NOMO-1 treated with dmso at 0.1 percent for 144 hours (cell line): ENCODE measurements at regions not wholly inside any gene's neighbourhood (a gene's known extent, or its start where the extent isn't known, plus 50 kb on each side); places are given as distances from the start of the nearest gene placed in this dataset.
"Not testable (repeated sequence)": the region's sequence is repeated elsewhere in the genome, so short reads cannot be mapped to it uniquely, and the experiment has no call there.

Experiments
- DNase-seq: peaks from one replicate; lab custom pipeline; 2025; ENCODE audit not compliant: unreplicated experiment; lab: John Stamatoyannopoulos, UW

DNA sequence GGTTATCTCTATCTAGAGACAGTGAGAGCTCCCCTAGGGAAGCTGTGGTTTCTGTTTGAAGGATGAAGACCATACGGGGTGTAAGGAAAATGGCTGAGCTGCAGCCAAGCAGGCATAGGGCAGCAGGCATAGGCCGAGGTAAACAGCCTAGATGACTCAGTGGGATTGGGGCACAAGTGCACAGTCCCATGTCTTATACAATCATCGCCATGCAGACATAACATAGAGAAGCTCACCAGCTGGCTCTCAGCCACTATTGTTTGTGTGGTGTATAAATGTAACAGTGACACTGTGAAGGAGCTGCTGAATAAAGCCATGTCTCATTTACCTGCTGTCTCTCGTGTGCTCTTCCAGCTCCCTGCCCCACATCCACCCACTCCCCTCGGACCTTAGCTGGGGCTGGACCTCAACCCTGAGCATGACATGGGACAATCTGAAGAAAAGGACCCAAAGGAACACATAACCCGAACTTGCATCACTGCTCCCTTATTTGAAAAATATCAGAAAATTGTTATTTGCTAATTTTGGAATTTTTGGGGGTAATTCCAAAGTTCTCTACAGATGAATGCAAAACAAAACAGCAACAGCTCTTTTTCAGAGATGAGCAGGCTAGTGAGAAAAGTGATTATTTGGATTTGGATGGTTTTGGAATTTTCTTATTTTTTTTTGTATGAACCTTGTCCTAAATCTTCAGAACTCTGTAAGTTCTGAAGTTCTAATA is 582.7 kb downstream of the REEP3 start:
- DNase-seq, result no peak

DNA sequence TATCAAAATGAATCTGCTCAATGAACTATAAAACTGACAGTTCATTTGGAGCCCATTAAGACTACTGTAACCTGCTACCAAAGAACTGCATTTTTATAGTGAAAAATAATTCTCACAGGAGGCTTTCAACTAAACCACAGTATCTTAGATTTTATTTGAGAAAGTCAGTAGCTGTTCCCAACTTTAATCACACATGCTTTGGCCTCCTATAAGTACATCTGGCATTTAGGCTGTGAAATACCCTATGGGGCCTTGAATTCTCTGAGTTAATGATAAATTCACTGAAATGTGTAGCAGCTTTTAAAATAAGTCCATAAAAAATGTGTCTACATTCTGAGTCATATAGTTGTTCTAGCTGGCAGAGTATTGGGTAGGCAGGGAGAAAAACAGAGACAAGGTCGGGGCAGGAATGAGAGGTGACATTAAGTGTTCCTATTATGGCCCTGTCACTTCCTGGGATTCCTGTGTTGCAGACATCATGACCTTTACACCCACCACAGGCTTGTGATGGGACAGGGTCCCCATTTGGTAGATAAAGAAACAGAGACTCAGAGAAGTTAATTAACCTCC is 588.8 kb downstream of the REEP3 start:
- no peak for DNase-seq

DNA sequence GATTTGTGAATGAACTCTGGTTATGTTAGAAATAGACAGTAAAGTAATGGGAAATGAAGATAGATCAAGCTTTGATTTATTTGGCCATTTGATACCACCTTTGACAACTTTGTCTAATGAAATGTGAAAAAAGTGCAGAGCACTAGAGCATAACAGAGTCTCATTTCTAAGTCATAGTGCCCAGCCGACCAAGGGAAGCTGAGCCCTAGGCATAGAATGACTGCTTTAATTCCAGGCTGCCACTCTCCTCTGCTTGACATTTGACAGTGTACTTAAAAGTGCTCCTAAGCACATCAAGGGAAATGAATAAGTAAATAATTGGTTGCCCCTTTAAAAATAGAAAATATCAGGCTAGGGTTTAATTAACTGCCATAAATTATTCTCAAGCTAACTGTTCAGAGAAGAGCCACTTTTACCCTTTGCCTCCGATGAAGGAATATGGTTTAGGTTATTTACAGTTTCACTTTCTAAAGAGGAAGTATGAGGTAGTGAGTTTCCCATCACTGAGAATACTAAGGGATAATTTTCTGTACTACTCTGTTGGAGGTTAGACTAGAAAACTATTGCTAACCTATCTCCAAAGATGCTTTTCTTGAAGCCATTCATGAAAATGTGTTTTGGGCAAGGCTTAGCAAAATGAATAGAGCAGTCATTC is 591.6 kb downstream of the REEP3 start:
- no peak for DNase-seq

DNA sequence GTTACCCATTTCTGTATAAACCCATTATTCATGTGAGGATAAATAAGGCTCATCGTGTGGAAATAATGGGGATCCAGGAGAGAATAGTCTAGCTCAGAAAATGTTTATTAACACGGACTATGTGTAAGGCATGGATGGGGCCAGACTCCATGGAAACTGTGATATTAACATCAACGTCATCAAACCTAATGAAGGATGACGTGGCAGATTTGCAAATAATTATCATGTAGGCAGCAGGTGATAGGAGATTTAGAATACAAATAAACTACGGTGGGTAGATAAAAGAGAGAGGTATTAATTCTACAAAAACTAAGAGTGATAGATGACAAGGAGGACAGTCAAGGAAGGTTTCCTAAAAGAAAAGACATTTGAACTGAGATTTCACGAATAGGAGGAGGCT is 592.2 kb downstream of the REEP3 start:
- no peak for DNase-seq

DNA sequence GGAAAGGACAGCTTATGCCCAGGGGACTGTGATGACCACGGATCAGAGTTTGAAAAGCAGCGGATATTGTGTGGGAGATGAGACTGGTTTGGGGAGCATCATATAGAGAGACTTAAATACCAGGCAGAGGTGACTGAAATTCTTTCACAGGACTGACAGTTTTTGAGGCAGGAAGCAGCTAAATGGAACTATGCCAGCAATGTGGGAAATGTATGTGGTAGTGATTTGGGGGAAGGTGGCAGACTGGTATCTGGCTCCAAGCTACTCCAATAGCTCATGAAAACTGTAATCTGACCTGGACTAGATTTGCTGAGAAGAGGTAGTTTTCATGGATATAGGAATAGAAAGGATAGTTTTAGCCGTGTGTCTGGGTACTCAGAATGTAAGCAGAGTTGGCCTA is 592.6 kb downstream of the REEP3 start:
- DNase-seq, result no peak

DNA sequence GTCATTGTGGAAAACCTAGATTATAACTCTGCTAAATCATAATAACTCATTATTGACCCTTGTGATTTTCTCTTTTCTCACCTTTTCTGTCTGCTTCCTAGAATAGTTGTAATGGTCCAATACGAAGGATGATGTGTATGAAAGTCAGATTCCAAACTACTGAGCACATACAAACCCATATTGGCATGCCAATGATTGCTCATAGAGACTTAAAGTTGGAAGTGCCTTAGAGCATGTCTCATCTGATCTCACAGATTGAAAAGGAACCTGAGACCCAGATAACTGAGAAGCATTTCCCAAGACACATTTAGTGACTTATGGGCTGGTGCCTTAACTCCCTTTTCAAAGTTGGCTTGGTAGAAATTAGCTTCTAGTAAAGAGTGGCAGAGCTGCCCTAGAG is 594.3 kb downstream of the REEP3 start:
- no peak for DNase-seq

DNA sequence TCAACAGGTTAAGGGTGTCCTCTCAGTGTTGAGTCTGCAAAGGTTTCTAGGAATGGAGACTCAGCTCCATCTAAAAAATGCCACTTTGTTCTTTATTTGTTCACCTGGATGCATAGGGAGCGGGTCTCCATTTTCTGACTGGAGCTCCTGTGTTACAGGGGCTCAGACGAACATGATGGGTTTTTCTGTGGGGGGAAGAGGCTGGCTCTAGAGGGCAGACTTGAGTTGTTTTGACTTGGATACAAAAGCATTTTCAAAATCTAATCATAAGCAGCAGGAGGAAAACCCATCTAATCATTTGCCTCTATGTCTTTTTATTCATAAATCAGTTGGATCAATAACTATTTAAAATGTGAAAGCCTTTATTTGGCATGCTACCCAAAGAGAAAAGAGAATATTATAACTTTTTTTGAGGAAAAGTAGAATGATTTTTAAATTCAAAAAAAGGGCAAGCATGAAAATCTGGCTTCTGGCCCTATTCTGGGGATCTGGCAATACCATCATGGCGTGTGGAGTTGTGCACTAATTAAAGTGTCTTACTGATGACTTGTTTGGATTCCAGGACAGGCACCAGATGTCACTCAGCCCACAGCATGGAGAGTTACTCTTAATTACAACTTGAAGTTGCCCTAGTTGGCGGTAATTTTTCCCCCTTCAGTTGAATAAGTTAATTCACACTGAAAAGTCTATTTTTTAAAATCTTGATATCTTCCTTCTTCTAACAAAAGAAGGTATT is 594.9 kb downstream of the REEP3 start:
- no peak for DNase-seq

DNA sequence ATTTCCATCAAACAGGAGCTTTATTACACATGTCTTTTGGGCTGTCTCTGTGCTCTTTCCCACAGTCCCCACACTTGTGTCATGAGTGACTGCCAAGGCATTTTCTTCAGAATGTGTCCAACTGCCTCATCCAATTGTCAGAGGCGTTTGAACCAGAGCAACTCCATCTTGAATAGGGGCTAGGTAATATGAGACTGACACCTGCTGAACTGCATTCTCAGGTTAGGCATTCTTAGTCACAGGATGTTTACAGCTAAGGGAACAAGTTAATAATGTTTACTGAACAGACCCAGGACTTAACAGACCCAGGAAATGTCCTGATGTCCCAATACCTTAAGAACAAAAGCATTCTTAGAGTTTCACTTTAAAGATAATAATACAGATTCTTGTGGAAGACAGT is 595.5 kb downstream of the REEP3 start:
- no peak for DNase-seq

DNA sequence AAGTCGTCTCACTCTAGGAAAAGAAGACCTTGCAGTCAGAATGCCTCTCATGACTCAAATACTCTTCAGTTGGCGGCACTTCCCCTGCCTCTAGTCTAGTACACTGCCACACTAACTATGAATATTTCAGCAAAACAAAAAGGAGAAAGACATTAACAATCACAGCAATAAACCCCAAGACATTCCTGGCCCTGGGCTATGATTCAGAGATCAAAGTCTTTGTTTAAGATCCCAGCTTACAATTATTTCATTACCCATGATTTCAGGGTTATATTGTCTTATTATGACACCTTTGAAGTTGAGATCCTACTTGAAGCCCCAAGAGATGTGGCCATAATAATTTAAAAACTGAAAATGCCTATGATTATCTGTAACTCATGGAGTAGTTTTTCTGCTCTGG is 597.5 kb downstream of the REEP3 start:
- DNase-seq, result no peak

DNA sequence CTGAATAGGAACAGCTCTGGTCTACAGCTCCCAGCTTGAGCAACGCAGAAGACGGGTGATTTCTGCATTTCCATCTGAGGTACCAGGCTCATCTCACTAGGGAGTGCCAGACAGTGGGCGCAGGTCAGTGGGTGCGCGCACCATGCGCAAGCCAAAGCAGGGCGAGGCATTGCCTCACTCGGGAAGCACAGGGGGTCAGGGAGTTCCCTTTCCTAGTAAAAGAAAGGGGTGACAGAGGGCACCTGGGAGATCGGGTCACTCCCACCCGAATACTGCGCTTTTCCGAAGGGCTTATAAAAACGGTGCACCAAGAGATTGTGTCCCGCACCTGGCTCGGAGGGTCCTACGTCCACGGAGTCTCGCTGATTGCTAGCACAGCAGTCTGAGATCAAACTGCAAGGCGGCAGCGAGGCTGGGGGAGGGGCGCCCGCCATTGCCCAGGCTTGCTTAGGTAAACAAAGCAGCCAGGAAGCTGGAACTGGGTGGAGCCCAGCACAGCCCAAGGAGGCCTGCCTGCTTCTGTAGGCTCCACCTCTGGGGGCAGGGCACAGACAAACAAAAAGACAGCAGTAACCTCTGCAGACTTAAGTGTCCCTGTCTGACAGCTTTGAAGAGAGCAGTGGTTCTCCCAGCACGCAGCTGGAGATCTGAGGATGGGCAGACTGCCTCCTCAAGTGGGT is 599.2 kb downstream of the REEP3 start:
- DNase-seq, result not testable (repeated sequence)

DNA sequence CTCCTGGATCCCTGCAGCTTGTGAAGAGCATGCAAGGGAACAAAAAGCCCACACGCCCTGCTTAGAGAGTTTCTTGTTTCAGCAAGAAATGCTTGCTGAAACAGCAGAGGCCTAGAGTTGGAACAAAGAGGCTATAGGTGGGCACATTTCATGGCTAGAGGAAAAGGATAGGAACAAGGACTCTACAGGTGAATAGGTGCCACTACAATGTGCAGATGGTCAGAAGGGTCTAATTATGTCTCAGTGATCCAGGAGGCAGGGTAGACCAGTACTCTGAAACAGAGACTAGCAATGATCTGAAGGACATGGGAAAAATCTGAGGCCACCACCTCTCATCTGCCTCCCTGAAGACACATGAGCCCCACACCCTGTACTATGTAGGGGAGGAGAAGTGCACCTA is 609.0 kb downstream of the REEP3 start:
- DNase-seq, result no peak

DNA sequence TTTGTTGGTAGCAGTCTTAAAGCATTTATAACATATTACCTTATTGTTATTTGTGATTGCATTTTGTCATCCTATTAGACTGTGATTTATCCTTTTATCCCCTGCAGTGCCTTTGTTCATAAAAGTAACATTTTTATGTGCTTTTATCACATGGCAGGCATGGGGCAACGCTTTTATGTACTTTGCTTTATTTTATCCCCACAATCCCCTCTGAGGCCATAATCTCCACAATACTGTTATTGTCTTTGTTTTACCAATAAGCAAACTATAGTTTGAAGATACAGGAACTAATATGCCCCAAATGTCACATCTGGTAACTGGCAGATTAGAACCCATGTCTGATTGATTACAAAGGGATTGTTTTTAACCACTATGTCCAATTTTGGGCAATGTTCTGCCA is 613.5 kb downstream of the REEP3 start:
- no peak for DNase-seq

DNA sequence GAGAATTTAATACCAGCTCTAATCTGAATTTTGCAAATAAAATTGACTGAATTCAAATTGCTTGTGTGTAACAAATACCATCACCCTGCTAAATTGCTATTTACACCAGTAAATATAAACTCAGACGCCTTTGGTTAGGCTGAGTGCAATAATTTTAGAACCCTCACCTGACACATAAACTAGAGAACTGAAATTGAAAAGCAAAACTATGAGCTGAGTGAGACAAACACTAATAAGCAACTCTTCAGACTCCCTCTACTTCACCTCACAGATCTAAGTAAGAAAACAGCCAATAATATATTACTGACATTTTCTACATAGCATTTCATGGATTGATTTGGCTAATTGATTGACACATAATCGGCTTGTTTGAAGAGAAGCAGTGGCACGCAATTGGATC is 621.2 kb downstream of the REEP3 start:
- DNase-seq, result no peak

DNA sequence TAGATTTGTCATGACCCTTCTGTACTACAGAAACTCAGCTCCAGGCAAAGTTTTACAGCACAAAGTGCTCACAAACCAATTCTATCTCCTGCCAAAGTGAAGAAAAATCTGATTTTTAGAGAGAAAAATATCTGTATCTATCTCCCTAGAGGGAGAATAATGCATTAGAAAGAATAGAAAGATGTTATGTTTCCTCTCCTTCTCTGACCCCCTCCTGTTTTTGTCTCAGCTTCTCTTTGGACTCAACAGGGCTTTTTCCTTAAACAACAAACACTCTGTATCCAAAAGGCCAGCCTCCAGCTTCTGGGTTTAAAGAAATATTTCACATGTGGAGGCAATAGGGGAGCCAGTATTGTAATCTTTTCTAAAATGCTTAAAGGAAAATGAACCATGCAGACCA is 627.4 kb downstream of the REEP3 start:
- DNase-seq, result no peak

DNA sequence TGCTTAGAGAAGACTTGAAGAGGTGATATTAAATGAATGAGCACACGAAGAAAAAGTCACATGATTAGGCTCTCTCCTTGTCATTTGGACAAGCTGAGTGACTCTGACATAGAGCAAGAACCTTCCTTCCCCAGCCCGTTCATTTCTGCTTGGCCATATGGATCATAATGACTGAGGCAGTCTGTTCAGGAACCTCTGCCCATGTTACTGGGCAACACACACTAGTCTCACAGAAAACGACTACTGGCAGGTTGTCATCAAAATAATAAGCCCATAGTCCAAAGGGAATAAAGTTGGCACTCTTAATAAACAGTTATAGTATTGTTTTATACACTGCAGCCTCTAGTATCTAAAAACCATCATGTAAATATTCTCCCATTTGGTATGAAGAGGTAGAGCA is 635.0 kb downstream of the REEP3 start:
- DNase-seq, result no peak

DNA sequence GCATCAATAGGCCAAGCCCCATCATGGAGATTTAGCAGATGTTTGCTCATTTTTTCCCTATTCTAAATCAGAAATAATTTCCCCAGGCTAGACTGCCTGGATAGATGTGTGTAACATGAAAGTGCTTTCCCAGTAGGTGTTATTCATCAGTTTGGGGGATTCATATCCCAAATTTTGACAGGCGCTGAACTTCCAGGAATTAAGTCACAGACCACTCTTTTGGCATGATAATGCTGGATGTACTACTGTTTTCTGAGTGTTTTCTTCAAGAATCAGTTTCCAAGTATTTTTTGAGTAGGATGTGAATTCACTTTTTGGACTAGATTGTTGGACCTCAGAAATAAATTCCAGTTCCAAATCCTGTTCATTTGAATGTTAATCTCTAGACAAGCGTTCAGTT is 637.4 kb downstream of the REEP3 start:
- no peak for DNase-seq

DNA sequence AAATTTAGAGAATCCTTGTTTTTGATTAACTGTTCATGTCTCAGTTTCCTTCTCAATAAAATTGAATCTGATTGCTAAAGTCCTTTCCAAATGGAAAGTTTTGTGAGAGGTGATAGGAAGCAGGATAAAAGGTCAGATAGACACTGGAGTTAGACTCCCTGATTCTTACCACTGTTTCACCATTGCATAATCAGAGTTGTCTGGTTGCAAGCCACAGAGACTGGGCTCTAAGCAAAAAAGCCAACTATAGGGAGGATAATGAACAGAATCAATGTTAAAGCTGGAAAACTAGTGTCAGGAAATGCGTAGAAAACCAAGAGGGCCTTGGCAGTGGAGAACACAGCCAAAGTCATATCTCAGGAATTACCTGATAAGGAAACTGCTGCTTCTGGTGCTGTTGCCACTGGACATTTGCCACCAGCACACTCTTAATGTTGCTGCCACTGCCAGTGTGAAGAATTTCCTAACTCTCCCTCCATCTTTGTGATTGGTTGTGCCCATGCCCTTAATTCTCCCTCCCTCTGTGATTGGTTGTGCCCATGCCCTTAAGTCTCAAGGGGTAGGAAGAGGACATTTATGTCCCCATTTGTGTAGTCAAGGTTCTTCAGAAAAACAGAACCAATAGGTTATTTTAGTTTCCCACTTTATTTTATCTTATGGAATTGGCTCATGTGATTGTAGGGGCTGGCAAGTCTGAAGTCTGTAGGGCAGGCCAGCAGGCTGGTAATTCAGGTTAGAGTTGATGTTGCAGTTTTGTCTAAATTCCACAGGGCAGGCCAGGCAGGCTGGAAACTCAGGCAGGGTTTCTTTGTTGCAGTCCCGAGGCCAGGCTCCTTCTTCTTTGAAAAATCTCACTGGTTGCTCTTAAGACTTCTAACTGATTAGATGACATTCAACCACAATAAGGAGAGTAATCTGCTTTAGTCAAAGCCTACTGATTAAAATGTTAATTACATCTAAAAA is 639.0 kb downstream of the REEP3 start:
- DNase-seq, result no peak

DNA sequence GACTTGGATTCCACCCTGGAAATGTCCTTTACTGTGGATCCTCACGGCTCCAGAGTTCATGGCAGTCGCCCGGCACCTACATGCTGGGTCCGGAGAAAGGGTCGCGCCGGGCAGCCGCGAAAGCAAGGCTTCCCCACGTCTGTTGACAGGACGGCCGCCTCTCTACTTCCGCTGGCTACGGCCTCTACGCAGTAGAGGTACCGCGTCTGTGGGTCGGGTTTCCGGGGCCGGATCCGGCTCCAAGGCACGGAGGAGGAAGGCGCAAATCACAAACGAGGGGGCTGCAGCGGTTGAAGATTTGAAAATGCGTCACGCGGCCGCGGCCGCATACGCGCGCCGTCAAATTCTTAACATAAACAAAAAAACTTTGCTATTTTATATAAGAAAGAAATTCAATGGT is 649.6 kb downstream of the REEP3 start:
- no peak for DNase-seq

DNA sequence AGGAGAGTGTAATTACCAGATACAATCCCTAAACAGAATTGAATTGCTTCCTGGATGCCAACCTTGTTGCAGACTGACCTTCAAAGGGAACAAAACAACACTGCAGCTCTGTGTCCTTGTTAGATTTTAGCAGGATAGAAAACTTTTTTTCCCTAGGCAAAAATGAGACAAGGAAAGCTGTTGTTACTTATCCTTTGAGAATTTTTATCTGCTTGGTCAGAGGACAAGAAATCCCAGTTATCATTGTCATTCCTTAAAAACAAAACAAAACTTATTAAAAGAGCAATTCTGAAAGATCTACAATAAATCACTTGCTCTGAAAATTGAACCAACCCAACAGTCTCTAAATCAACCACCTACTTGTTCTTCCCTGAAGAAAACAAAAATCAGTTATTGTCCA is 652.6 kb downstream of the REEP3 start:
- no peak for DNase-seq

DNA sequence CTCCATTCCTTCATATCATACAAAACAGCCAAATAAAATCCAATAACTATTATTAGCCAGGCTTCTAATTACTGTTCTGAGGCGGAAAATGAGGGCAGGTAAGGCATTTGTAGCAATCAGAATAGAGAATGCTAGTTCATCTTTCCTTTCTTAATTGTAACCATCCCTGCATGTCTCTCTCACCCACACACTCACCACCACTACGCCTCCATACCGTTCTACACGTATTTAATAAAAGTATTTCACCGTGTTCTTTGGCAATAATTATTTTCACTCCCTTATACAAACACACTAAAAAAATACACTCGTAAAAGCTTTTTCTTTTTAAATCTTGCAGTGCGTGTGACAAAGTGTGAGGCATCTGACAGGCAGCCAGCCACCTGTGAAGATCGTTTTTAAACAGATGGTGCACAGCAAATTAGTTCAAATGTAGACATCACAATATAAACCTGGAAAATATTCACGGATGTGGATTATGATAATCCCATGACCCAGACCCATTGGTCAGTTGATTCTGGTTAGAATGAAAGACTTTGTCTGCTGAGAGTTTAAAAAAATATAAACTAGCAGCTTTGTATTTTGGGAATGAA is 653.6 kb downstream of the REEP3 start:
- DNase-seq, result no peak
